GM12864 (cell line): ENCODE measurements at regions not wholly inside any gene's neighbourhood (a gene's known extent, or its start where the extent isn't known, plus 50 kb on each side); places are given as distances from the start of the nearest gene placed in this dataset.

Experiments
- DNase-seq: peaks from one replicate; pipeline ENCODE4 v3.0.0-alpha.2; 2011; ENCODE audit warnings: low read depth
- H3K4me3 ChIP-seq: 2 replicates; pipeline ENCODE4 v1.5.1; 2011; ENCODE audit warnings: mild to moderate bottlenecking, low read depth, low read length, control low read depth
- CTCF ChIP-seq: IDR thresholded peaks from 2 replicates; pipeline ENCODE4 v1.5.1; 2011; ENCODE audit warnings: low read depth, mild to moderate bottlenecking, moderate library complexity, low read length, control low read depth, inconsistent platforms; ENCODE audit errors: missing control alignments

- H3K4me3 ChIP-seq, result no peak overlapping the region
- no peak for TF ChIP-seq CTCF
- DNase-seq, result no peak
Measured at GRCh38 chr14:101634850-101635748, 73.8 kb downstream of the DIO3 start.

DNA sequence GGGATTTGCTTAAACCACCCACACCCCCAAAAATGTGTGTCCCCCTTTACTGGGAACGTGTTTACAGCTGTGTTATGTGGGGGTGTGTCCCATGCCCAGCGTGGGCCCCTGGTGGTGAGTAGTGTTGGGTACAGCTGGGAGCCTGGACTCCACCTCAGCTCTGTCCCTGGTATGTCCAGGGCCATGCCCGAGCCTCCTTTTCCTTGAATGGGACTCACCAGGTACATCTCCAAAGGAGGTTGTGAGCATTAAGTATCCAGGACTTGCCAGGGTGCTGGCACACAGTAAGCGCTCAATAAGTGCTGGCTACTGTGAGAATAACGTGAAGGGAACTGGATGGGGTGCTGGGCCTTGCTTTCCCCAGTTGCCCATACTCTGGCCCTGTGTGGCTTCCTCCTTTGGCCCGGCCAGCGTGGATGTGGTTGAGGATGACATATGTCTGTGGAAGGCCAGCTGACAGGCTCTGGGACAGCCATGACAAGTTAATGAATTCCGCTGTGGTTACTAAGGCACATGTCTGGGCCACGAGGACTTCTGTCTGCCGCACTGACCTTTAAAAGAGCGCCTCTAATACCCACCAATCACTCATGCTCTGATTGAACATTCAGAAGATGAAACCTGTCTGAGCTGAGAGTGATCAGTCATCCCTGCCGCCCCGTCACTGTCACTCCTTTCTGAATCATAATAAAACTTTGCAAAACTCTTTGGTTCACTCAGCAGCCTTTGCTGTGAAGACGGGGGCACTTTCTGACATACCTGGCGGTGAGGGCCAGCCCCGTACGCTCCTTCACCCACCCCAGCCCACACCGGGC, 74.7 kb downstream of the DIO3 start:
- DNase-seq, result no peak
- H3K4me3 ChIP-seq, result no peak overlapping the region
- TF ChIP-seq CTCF, result no peak

- no peak for DNase-seq
- H3K4me3 ChIP-seq, result no peak overlapping the region
- TF ChIP-seq CTCF, result no peak
Measured at GRCh38 chr14:101639241-101639833, 78.0 kb downstream of the DIO3 start.

DNA sequence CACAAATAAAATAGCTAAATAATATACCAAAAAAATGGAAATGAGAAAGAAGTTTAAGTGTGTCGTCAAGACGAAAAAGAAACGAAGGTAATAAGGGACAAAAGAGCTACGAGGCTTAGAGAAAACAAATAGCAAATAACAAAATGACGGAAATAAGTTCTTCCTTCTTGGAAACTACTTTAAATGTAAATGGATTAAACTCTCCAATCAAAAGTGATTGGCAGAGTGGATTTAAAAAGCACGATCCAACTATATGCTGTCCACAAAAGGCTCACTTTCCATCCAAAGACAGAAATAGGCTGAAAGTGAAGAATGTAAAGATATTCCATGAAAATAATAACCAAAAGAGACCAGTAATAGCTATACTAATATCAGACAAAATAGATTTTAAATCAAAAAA, 82.4 kb downstream of the DIO3 start:
- no peak overlapping the region for H3K4me3 ChIP-seq

GRCh38 chr14:101654051-101654450, 92.8 kb downstream of the DIO3 start:
- no peak for TF ChIP-seq CTCF
- no peak for DNase-seq
- no peak overlapping the region for H3K4me3 ChIP-seq

More for the DNA sequence above, 82.4 kb downstream of the DIO3 start:
- no peak for DNase-seq
- no peak for TF ChIP-seq CTCF

DNA sequence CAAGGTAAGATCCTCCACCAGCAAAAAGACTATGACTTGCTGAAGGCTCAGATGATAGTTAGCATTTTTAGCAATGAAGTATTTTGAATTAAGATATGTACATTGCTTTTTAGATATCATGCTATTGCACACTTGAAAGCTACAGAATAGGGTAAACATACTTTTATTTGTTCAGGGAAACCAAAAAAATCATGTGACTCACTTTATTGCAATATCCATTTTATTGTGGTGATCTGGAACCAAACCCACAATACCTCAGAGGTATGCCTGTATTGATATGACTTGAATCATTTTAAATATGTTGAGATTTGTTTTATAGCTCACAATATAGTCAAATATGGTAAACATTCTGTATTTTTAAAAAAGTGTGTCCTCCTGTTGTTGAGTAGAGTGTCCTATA, 96.1 kb downstream of the DIO3 start:
- TF ChIP-seq CTCF, result no peak
- H3K4me3 ChIP-seq, result no peak overlapping the region
- DNase-seq, result no peak
